ENCODE measurements at regions not wholly inside any gene's neighbourhood (a gene's known extent, or its start where the extent isn't known, plus 50 kb on each side); places are given as distances from the start of the nearest gene placed in this dataset.

DNA sequence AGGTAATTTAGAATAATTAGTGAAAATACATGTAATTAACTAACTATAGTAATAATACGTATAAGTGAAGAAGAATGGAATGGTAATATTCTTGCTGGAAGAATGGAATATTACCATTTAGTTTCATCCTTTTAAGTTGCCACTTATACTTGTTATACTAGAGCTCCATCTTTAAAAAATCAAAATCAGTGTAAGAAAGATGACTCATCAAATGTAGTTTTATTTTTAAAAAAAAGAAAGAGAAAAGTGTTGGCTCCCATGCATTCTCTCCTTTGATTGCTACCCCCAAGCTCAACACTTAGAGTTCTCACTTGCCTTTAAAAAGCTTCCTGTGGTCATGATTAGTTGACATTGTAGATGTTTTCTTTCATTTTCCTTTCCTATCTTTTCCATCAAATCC lies 82.4 kb upstream of the KIF2B start:
- TF ChIP-seq POLR2A (IDR thresholded peaks at IDR 0.05): no peak
- TF ChIP-seq, protein P1, sequence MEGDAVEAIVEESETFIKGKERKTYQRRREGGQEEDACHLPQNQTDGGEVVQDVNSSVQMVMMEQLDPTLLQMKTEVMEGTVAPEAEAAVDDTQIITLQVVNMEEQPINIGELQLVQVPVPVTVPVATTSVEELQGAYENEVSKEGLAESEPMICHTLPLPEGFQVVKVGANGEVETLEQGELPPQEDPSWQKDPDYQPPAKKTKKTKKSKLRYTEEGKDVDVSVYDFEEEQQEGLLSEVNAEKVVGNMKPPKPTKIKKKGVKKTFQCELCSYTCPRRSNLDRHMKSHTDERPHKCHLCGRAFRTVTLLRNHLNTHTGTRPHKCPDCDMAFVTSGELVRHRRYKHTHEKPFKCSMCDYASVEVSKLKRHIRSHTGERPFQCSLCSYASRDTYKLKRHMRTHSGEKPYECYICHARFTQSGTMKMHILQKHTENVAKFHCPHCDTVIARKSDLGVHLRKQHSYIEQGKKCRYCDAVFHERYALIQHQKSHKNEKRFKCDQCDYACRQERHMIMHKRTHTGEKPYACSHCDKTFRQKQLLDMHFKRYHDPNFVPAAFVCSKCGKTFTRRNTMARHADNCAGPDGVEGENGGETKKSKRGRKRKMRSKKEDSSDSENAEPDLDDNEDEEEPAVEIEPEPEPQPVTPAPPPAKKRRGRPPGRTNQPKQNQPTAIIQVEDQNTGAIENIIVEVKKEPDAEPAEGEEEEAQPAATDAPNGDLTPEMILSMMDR (IDR thresholded peaks at IDR 0.05): no peak
- no peak for TF ChIP-seq EP300 (IDR thresholded peaks at IDR 0.05)
- no peak for DNase-seq (ENCODE audit: low spot score in 2 of 2)
- no peaks in the 10 kb centered on the region for H3K9me3 ChIP-seq
- 94 to 96% methylated on average over 1 of the region's 1 CpG for WGBS, 2 donors
- H3K4me3 ChIP-seq: no peak overlapping the region
- no peaks in the 10 kb centered on the region for H3K36me3 ChIP-seq
- no peaks in the 10 kb centered on the region for H3K4me1 ChIP-seq
- no peaks in the 10 kb centered on the region for H3K27me3 ChIP-seq
- no peak overlapping the region for H3K27ac ChIP-seq

DNA sequence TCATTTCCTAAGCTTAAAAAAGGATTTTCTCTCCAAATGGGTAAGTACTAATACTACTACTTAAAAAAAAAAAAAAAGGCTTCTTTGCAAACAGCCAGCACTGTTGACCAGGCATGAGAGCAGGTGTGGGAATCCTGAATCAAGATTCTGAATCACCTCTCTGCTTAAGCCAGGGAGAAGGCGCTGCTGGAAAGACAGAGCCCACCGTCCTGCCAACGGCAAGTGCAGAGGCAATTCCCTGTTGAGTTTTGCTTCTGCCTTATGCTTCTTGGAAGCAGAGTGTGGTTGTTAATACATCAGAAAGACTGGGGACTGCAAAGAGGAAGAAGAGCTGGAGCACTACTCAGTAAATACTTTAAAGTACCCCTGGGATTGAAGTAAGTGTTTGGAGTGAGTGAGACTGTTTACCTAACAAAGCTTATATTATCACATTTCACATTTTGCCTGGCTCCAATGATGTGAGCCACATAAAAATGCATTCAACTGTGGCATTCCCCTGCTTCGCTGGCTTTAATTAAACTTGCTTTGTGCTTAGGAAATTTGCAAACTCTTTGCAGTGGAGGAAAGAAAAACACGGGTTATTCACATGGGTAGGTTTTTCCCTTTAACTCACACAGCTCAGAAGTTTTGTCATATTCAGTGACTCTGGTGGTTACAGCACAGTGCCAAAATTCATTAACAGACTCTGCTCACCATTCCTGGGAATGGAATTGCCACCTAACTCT lies 86.0 kb upstream of the KIF2B start:
- 34 to 42% methylated on average over 5 of the region's 5 CpGs for WGBS, 2 donors

DNA sequence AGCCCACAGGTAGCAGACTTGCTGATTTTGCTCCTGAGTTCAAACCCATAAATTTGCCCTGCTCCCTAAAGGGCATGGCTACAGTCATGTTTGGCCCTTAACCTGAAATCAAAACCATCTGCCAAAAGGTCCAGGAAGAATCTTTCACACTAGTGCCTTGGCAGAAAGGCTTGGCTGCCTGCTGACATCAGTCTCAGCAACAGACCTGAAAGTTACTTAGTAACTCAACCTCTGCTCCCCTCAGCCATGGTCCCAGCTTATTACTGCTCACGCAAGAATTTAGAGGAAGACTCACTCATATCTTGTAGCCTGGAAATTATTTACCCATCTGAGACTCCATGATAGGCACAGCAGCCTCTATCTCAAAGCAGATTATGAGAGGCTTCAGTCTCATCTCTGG lies 98.0 kb upstream of the KIF2B start:
- H3K27ac ChIP-seq: no peak overlapping the region
- H3K4me1 ChIP-seq: no peaks in the 10 kb centered on the region
- H3K9me3 ChIP-seq: peaks cover 0 to 13% (median 0%) of the 10 kb centered on the region in 4 donors
- WGBS, 2 donors: 85 to 94% methylated on average over 1 of the region's 1 CpG
- no peak overlapping the region for H3K4me3 ChIP-seq
- DNase-seq (ENCODE audit: low spot score in 2 of 2): no peak
- no peaks in the 10 kb centered on the region for H3K27me3 ChIP-seq
- TF ChIP-seq, protein P1 (IDR thresholded peaks at IDR 0.05): no peak
- H3K36me3 ChIP-seq: no peaks in the 10 kb centered on the region

More for the DNA sequence above, 86.0 kb upstream of the KIF2B start:
- no peak for DNase-seq (ENCODE audit: low spot score in 2 of 2)
- Histone ChIP-seq H3K9me3 (no peaks in the 10 kb centered on the region), H3K4me1 (no peaks in the 10 kb centered on the region), H3K4me3 (no peak overlapping the region), H3K36me3 (no peaks in the 10 kb centered on the region), H3K27me3 (no peaks in the 10 kb centered on the region), H3K27ac (no peak overlapping the region)
- no peak for TF ChIP-seq EP300 (IDR thresholded peaks at IDR 0.05)
- no peak for TF ChIP-seq POLR2A (IDR thresholded peaks at IDR 0.05)
- TF ChIP-seq, protein P1 (IDR thresholded peaks at IDR 0.05): no peak

DNA sequence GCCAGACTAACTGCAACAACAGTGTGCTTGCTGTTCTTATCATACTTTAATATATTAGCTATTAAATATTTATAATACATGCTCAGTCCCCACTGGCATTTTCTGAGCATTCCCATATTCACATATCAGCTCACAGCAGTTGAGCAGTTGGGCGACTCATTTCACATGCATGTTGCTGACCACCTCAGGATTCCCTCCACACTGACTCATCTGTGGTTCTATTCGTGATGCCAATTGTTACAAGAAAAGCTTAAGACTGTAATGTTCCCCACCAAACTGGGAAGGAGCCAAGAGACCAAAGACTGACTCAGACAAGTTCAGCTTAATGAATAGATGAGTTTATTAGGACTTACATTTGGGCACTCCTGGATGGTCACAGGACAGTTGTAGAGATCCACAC lies 100.3 kb upstream of the KIF2B start:
- 41 to 50% methylated on average over 2 of the region's 2 CpGs for WGBS, 2 donors
- DNase-seq (ENCODE audit: low spot score in 2 of 2): no peak
- no peaks in the 10 kb centered on the region for H3K27me3 ChIP-seq
- no peak overlapping the region for H3K4me3 ChIP-seq
- TF ChIP-seq EP300 (IDR thresholded peaks at IDR 0.05) (no peak), POLR2A (IDR thresholded peaks at IDR 0.05) (no peak)
- TF ChIP-seq, protein P1 (IDR thresholded peaks at IDR 0.05): no peak
- no peak overlapping the region for H3K27ac ChIP-seq
- H3K4me1 ChIP-seq: no peaks in the 10 kb centered on the region
- H3K9me3 ChIP-seq: peaks cover 0 to 10% (median 0%) of the 10 kb centered on the region in 4 donors
- no peaks in the 10 kb centered on the region for H3K36me3 ChIP-seq

DNA sequence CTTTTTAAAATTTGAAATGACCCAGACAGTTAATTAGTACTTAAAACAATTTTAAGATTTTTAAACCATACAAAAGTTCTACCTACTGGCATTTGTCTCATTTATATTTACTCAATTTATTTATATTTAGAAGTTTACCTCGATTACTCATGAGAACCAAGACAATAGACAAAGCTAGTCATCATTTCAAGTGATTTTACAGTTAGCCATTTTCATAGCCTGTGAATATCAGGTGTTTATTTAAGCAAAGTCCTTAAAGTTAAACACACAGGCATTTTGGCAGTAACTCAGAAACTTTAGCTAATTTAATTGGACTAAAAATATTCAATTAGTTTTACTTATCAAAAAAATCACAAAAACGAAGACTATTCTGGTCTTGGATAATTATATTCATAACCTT lies 101.6 kb upstream of the KIF2B start:
- WGBS, 2 donors: 53% methylated on average over 2 of the region's 2 CpGs
- Histone ChIP-seq H3K36me3 (no peaks in the 10 kb centered on the region), H3K9me3 (peaks cover 0 to 6% (median 0%) of the 10 kb centered on the region in 4 donors), H3K27me3 (no peaks in the 10 kb centered on the region), H3K4me1 (no peaks in the 10 kb centered on the region), H3K4me3 (no peak overlapping the region), H3K27ac (no peak overlapping the region)
- DNase-seq (ENCODE audit: low spot score in 2 of 2): no peak
- TF ChIP-seq, protein P1 (IDR thresholded peaks at IDR 0.05): no peak
- TF ChIP-seq POLR2A (IDR thresholded peaks at IDR 0.05): no peak
- TF ChIP-seq EP300 (IDR thresholded peaks at IDR 0.05): no peak

Measured in tibial nerve (tissue), 4 donors.